HCT116 (cell line): ENCODE measurements at regions not wholly inside any gene's neighbourhood (a gene's known extent, or its start where the extent isn't known, plus 50 kb on each side); places are given as distances from the start of the nearest gene placed in this dataset.

Source experiments
- ATAC-seq: fragments of 200-7000 bp; cut with Tn5 transposase; 2 replicates; pipeline ENCODE4 v1.9.1; 2020; ENCODE audit warnings: mild to moderate bottlenecking, moderate library complexity
- BruUV-seq: library from RNA; stranded (reverse); fragments of 400-500 nt; replicated peaks from 2 replicates; lab custom pipeline; 2021; lab: Mats Ljungman, UMichigan
- CTCF ChIA-PET: fragments of 300-600 bp; sonication (Branson Sonifier 250); formaldehyde crosslinking; loops from one replicate; lab custom pipeline; 2021; ENCODE audit warnings: antibody characterized with exemption; lab: Charles Lee
- POLR2A ChIA-PET: fragments of 300-600, 350-600 bp; sonication (Branson Sonifier 250); formaldehyde crosslinking; loops from one replicate; lab custom pipeline; 2021; ENCODE audit warnings: antibody characterized with exemption; lab: Charles Lee
- RAD21 ChIA-PET, 2 experiments: fragments of 300-600 bp; sonication (Branson Sonifier 250); formaldehyde crosslinking; loops; one replicate each; lab custom pipeline; 2023; ENCODE audit warnings: low total read pairs in 2 of 2; ENCODE audit not compliant: uncharacterized antibody in 2 of 2, unreplicated experiment in 2 of 2, low non-redundant PET in 1 of 2; lab: Charles Lee
- DNase-seq: peaks from one replicate; pipeline ENCODE4 v3.0.0-alpha.2; 2010; ENCODE audit warnings: low read depth, low spot score
- H2AFZ ChIP-seq: fragments of 200-600 bp; shearing (Covaris generic), sonication (generic); 2 replicates; pipeline ENCODE4 v1.6.1; 2017; ENCODE audit warnings: low read depth, mixed run types, mixed read lengths, antibody characterized with exemption, low read length; ENCODE audit not compliant: poor library complexity, severe bottlenecking
- H3K27ac ChIP-seq: 2 replicates; pipeline ENCODE4 v1.5.1; 2012; ENCODE audit warnings: low read depth, low read length
- H3K27me3 ChIP-seq: fragments of 200-600 bp; sonication (generic); 2 replicates; pipeline ENCODE4 v1.6.1; 2016; ENCODE audit warnings: mixed run types, low read length, mixed read lengths; ENCODE audit not compliant: insufficient read depth
- H3K36me3 ChIP-seq, 2 experiments: fragments of 200-500 bp in 1 of 2; fragments of 200-600 bp in 1 of 2; sonication (Bioruptor generic) in 1 of 2; sonication (generic) in 1 of 2; 2 replicates each; pipeline versions ENCODE4 v1.5.1 to v1.6.1; 2014 to 2016; ENCODE audit warnings: low read length in 2 of 2, inconsistent platforms in 1 of 2, mixed read lengths in 1 of 2, mixed run types in 1 of 2; ENCODE audit not compliant: insufficient read depth in 2 of 2, control insufficient read depth in 1 of 2
- H3K4me1 ChIP-seq, 2 experiments: fragments of 200-600 bp in 1 of 2; sonication (generic) in 1 of 2; 2 replicates each; pipeline versions ENCODE4 v1.5.1 to v1.6.1; 2012 to 2017; ENCODE audit warnings: low read length in 2 of 2, inconsistent platforms in 1 of 2, mild to moderate bottlenecking in 1 of 2, mixed read lengths in 1 of 2, mixed run types in 1 of 2, moderate library complexity in 1 of 2; ENCODE audit not compliant: insufficient read depth in 2 of 2, control insufficient read depth in 1 of 2
- H3K4me2 ChIP-seq: fragments of 200-600 bp; sonication (generic); 2 replicates; pipeline ENCODE4 v1.6.1; 2017; ENCODE audit warnings: mixed run types, low read length, mixed read lengths
- H3K4me3 ChIP-seq, 2 experiments: fragments of 200-600 bp in 1 of 2; sonication (generic) in 1 of 2; replicated peaks in 1 of 2; 2 replicates each; pipeline ENCODE4 v1.5.1; 2011 to 2016; ENCODE audit warnings: low read length in 2 of 2, control low read depth in 1 of 2, low read depth in 1 of 2, mild to moderate bottlenecking in 1 of 2, mixed read lengths in 1 of 2, mixed run types in 1 of 2
- H3K79me2 ChIP-seq: fragments of 200-600 bp; sonication (generic); 2 replicates; pipeline ENCODE4 v1.6.1; 2017; ENCODE audit warnings: mild to moderate bottlenecking, mixed run types, low read length, moderate library complexity, mixed read lengths; ENCODE audit not compliant: insufficient read depth
- H3K9ac ChIP-seq: fragments of 200-600 bp; sonication (generic); 2 replicates; pipeline ENCODE4 v1.6.1; 2016; ENCODE audit warnings: low read length, mixed read lengths
- H3K9me2 ChIP-seq: fragments of 200-600 bp; sonication (generic), shearing (Covaris generic); 2 replicates; pipeline ENCODE4 v1.6.1; 2017; ENCODE audit warnings: mixed run types, mild to moderate bottlenecking, moderate library complexity; ENCODE audit not compliant: insufficient read depth
- H3K9me3 ChIP-seq, 2 experiments: fragments of 200-500 bp in 1 of 2; fragments of 200-600 bp in 1 of 2; sonication (Bioruptor generic) in 1 of 2; sonication (generic) in 1 of 2; 2 replicates each; pipeline ENCODE4 v1.6.1; 2014 to 2017; ENCODE audit warnings: low read length in 2 of 2, mixed read lengths in 2 of 2, inconsistent platforms in 1 of 2, low read depth in 1 of 2, mild to moderate bottlenecking in 1 of 2, mixed run types in 1 of 2, moderate library complexity in 1 of 2; ENCODE audit not compliant: control insufficient read depth in 1 of 2, insufficient read depth in 1 of 2
- H4K20me1 ChIP-seq: fragments of 200-600 bp; sonication (generic), shearing (Covaris generic); 2 replicates; pipeline ENCODE4 v1.6.1; 2017; ENCODE audit warnings: mixed run types, mild to moderate bottlenecking, moderate library complexity; ENCODE audit not compliant: insufficient read depth
- CEBPB ChIP-seq: IDR thresholded peaks from 2 replicates; pipeline ENCODE4 v1.6.1; 2012; ENCODE audit warnings: low read depth
- EGR1 ChIP-seq: IDR thresholded peaks from 2 replicates; pipeline ENCODE4 v1.6.1; 2012; ENCODE audit warnings: low read depth
- EZH2 ChIP-seq: fragments of 200-600 bp; sonication (generic); IDR thresholded peaks from 2 replicates; pipeline ENCODE4 v1.6.1; 2017; ENCODE audit warnings: antibody characterized with exemption, mixed run types
- EZH2phosphoT487 ChIP-seq: fragments of 200-600 bp; IDR thresholded peaks from 2 replicates; pipeline ENCODE4 v1.6.1; 2018; ENCODE audit warnings: antibody characterized with exemption, borderline replicate concordance
- JUND ChIP-seq: IDR thresholded peaks from 2 replicates; pipeline ENCODE4 v1.6.1; 2012
- POLR2A ChIP-seq: IDR thresholded peaks from 2 replicates; pipeline ENCODE4 v1.7.0; 2011; ENCODE audit warnings: borderline replicate concordance; ENCODE audit not compliant: insufficient read depth, insufficient read length; ENCODE audit errors: extremely low read depth
- POLR2AphosphoS5 ChIP-seq: IDR thresholded peaks from 2 replicates; pipeline ENCODE4 v1.6.1; 2011; ENCODE audit warnings: mild to moderate bottlenecking, low read depth, low read length, moderate library complexity
- RAD21 ChIP-seq: IDR thresholded peaks from 2 replicates; pipeline ENCODE4 v1.6.1; 2012; ENCODE audit warnings: low read depth, mild to moderate bottlenecking
- SRF ChIP-seq: IDR thresholded peaks from 2 replicates; pipeline ENCODE4 v1.6.1; 2012; ENCODE audit warnings: low read depth
- TCF7L2 ChIP-seq: IDR thresholded peaks from 2 replicates; pipeline ENCODE4 v1.7.0; 2011; ENCODE audit warnings: borderline replicate concordance, inconsistent platforms; ENCODE audit not compliant: insufficient read depth, insufficient read length; ENCODE audit errors: extremely low read depth
- YY1 ChIP-seq: IDR thresholded peaks from 2 replicates; pipeline ENCODE4 v1.6.1; 2011; ENCODE audit warnings: low read length, low read depth, moderate library complexity, mild to moderate bottlenecking; ENCODE audit not compliant: insufficient replicate concordance; ENCODE audit errors: extremely low read depth
- ZNF274 ChIP-seq: fragments of 200-500 bp; sonication (Bioruptor generic); IDR thresholded peaks from 2 replicates; pipeline ENCODE4 v1.6.1; 2014; ENCODE audit warnings: mild to moderate bottlenecking, low read depth, low read length, inconsistent platforms
- intact Hi-C: fragments of 100-400 bp; cut with micrococcal nuclease; formaldehyde crosslinking; loops from 2 replicates; pipeline ENCODE4 v1.10.0; 2022
- TF ChIP-seq, protein P1 (sequence below), 3 experiments: fragments of 200-600 bp in 1 of 3; sonication (generic) in 1 of 3; IDR thresholded peaks in 2 of 3; conservative IDR thresholded peaks in 1 of 3; 2 replicates each; pipeline ENCODE4 v1.5.1; 2012 to 2017; ENCODE audit warnings: low read depth in 2 of 3, low read length in 2 of 3, antibody characterized with exemption in 1 of 3, borderline replicate concordance in 1 of 3, control low read depth in 1 of 3, mild to moderate bottlenecking in 1 of 3, mixed read lengths in 1 of 3, mixed run types in 1 of 3, moderate library complexity in 1 of 3; ENCODE audit not compliant: insufficient read depth in 1 of 3
- TF ChIP-seq, protein P2 (sequence below): IDR thresholded peaks from 2 replicates; pipeline ENCODE4 v1.6.1; 2012

DNA sequence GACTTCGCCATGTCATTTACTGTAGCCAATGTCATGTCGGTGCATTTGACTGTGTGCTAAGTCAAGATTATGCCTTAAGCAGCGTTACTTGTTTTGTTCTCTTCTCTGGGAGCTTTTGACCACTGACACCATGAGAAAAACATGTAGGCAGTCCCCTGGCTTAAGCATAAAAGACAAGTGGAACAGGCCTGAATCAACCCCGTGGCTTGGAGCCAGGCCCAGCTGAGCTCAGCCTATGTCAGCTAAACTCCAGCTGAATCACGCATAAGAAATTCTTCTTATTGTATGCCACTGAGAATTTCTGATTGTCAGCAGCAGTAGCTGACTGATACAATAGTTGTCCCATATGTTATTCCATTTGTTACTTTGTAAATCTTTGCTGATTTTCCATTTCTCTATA, 261.9 kb downstream of the CBLL2 start:
- no peak overlapping the region for H3K27ac ChIP-seq
- intact Hi-C loops = loop anchor here (5.0 kb wide), 1 partner anchor 397 kb away; no protein-coding TSS in a partner anchor
- H3K9me2 ChIP-seq = no peaks in the 10 kb centered on the region
- POLR2A ChIA-PET = no interaction called here
- H3K9ac ChIP-seq = no peak overlapping the region
- H3K4me3 ChIP-seq = no peak overlapping the region
- TF ChIP-seq TCF7L2 = no peak
- no peak for TF ChIP-seq POLR2AphosphoS5
- no peak for TF ChIP-seq EZH2
- no peak for TF ChIP-seq EGR1
- no peak for TF ChIP-seq ZNF274
- no peak for TF ChIP-seq CEBPB
- no peak for TF ChIP-seq SRF
- TF ChIP-seq YY1 = no peak
- TF ChIP-seq EZH2phosphoT487 = no peak
- no peak for TF ChIP-seq POLR2A
- TF ChIP-seq, protein P1, sequence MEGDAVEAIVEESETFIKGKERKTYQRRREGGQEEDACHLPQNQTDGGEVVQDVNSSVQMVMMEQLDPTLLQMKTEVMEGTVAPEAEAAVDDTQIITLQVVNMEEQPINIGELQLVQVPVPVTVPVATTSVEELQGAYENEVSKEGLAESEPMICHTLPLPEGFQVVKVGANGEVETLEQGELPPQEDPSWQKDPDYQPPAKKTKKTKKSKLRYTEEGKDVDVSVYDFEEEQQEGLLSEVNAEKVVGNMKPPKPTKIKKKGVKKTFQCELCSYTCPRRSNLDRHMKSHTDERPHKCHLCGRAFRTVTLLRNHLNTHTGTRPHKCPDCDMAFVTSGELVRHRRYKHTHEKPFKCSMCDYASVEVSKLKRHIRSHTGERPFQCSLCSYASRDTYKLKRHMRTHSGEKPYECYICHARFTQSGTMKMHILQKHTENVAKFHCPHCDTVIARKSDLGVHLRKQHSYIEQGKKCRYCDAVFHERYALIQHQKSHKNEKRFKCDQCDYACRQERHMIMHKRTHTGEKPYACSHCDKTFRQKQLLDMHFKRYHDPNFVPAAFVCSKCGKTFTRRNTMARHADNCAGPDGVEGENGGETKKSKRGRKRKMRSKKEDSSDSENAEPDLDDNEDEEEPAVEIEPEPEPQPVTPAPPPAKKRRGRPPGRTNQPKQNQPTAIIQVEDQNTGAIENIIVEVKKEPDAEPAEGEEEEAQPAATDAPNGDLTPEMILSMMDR (IDR thresholded peaks at IDR 0.05 in 2 of 3, conservative IDR thresholded peaks at IDR 0.05 in 1 of 3; ENCODE audit: borderline replicate concordance in 1 of 3, insufficient read depth in 1 of 3, low read depth in 2 of 3, low read length in 2 of 3) = no peak
- TF ChIP-seq JUND = no peak
- TF ChIP-seq, protein P2, sequence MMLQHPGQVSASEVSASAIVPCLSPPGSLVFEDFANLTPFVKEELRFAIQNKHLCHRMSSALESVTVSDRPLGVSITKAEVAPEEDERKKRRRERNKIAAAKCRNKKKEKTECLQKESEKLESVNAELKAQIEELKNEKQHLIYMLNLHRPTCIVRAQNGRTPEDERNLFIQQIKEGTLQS = no peak
- no peak for TF ChIP-seq RAD21
- no TSS peak for BruUV-seq
- H3K79me2 ChIP-seq = no peaks in the 10 kb centered on the region
- RAD21 ChIA-PET = no interaction called here
- no peak overlapping the region for H3K4me2 ChIP-seq
- no peaks in the 10 kb centered on the region for H3K9me3 ChIP-seq
- peaks cover 10% of the 10 kb centered on the region; the same call in 1 of the 2 replicates for H3K27me3 ChIP-seq
- no peak overlapping the region for H2AFZ ChIP-seq
- H3K36me3 ChIP-seq = no peaks in the 10 kb centered on the region
- CTCF ChIA-PET = no interaction called here
- H3K4me1 ChIP-seq = no peaks in the 10 kb centered on the region
- no peaks in the 10 kb centered on the region for H4K20me1 ChIP-seq
- no peak for ATAC-seq
- DNase-seq = no peak
